22Rv1 (cell line): ENCODE measurements at regions not wholly inside any gene's neighbourhood (a gene's known extent, or its start where the extent isn't known, plus 50 kb on each side); places are given as distances from the start of the nearest gene placed in this dataset.
A peak's percentile ranks its signal among the peaks of the same experiment; 100 is the strongest.

Experiments used
- H3K27ac ChIP-seq: fragments of 450-650 bp; 2 replicates; pipeline ENCODE4 v1.5.1; 2017
- CTCF ChIP-seq: fragments of 450-650 bp; IDR thresholded peaks from 2 replicates; pipeline ENCODE4 v1.5.1; 2017; ENCODE audit warnings: mild to moderate bottlenecking
- ZFX ChIP-seq: fragments of 450-650 bp; IDR thresholded peaks from 2 replicates; pipeline ENCODE4 v1.6.1; 2017; ENCODE audit warnings: antibody characterized with exemption, borderline replicate concordance

- no peak overlapping the region for H3K27ac ChIP-seq
- TF ChIP-seq ZFX = no peak
- no peak for TF ChIP-seq CTCF
These were observed 154.1 kb upstream of the SYT10 start for GRCh38 chr12:33593753-33594152.

- no peak for TF ChIP-seq ZFX
These were observed 156.4 kb upstream of the SYT10 start for GRCh38 chr12:33596061-33596460.

GRCh38 chr12:33596814-33597213 is 157.2 kb upstream of the SYT10 start:
- H3K27ac ChIP-seq = no peak overlapping the region
- TF ChIP-seq CTCF (no peak), ZFX (no peak)

More at GRCh38 chr12:33596061-33596460, 156.4 kb upstream of the SYT10 start:
- no peak overlapping the region for H3K27ac ChIP-seq

- no peak for TF ChIP-seq CTCF
- no peak for TF ChIP-seq ZFX
- no peak overlapping the region for H3K27ac ChIP-seq
These were observed 162.9 kb upstream of the SYT10 start for GRCh38 chr12:33602515-33602914.

- H3K27ac ChIP-seq = no peak overlapping the region
- TF ChIP-seq ZFX (no peak), CTCF (peak; percentile 72)
These were observed 166.1 kb upstream of the SYT10 start for GRCh38 chr12:33605757-33606156.

GRCh38 chr12:33609910-33610309 is 170.3 kb upstream of the SYT10 start:
- TF ChIP-seq ZFX (no peak), CTCF (no peak)
- no peak overlapping the region for H3K27ac ChIP-seq

GRCh38 chr12:33614630-33615029 is 175.0 kb upstream of the SYT10 start:
- H3K27ac ChIP-seq = no peak overlapping the region
- TF ChIP-seq ZFX = no peak
- TF ChIP-seq CTCF = no peak

GRCh38 chr12:33617218-33617617 is 177.6 kb upstream of the SYT10 start:
- no peak overlapping the region for H3K27ac ChIP-seq
- TF ChIP-seq CTCF (no peak), ZFX (no peak)
